GM12874 (cell line): ENCODE measurements at regions not wholly inside any gene's neighbourhood (a gene's known extent, or its start where the extent isn't known, plus 50 kb on each side); places are given as distances from the start of the nearest gene placed in this dataset.

Experiments
- TF ChIP-seq, protein P1 (sequence below): IDR thresholded peaks from 2 replicates; pipeline ENCODE4 v1.5.1; 2011; ENCODE audit warnings: low read depth, mild to moderate bottlenecking, control low read depth, low read length, moderate library complexity; ENCODE audit not compliant: insufficient read depth

GRCh38 chr2:76672798-76673197 lies 849.4 kb downstream of the LRRTM4 start:
- TF ChIP-seq, protein P1, sequence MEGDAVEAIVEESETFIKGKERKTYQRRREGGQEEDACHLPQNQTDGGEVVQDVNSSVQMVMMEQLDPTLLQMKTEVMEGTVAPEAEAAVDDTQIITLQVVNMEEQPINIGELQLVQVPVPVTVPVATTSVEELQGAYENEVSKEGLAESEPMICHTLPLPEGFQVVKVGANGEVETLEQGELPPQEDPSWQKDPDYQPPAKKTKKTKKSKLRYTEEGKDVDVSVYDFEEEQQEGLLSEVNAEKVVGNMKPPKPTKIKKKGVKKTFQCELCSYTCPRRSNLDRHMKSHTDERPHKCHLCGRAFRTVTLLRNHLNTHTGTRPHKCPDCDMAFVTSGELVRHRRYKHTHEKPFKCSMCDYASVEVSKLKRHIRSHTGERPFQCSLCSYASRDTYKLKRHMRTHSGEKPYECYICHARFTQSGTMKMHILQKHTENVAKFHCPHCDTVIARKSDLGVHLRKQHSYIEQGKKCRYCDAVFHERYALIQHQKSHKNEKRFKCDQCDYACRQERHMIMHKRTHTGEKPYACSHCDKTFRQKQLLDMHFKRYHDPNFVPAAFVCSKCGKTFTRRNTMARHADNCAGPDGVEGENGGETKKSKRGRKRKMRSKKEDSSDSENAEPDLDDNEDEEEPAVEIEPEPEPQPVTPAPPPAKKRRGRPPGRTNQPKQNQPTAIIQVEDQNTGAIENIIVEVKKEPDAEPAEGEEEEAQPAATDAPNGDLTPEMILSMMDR: no peak

DNA sequence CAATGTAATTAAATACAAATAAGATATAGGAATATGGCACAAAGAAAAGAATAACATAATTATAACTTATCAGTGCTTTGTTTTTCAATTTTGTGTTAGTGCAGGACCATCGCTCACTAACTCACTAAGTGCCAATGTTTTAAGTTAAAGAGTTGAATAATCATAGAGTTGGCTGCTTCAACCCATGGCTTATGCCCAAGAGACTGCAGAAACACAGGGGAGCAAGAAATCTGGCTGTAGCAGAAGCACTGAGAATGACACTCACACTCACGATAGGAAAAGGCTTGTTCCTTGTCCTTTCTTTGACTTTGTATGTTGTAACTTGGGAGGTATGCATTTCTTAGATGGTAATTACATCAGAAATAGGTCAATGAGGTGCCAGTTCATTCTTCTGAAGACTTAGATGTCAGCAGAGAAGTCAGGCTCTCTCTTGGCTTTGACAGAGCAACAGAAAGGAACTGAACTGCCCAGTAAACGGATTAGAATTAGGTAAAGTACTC lies 852.2 kb downstream of the LRRTM4 start:
- TF ChIP-seq, protein P1: no peak

DNA sequence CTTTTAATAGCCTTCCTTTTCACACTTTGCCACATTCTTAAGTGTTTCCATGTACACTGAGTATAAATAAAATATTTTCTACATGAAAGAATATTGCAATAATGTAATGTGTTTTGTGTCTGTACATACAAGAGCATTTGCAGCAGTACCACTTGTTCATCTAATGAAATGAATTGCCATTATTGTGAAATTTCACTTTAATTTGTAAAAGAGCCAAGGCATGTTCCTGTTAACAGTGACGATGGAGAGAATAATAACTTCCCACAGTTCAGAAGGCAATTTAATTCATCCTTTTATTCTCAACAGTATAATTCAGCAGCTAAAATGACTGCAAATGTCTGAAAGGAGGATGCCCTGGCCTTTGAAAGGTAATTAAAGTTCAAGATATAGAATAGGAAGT lies 853.9 kb downstream of the LRRTM4 start:
- TF ChIP-seq, protein P1: no peak

GRCh38 chr2:76667821-76668271 lies 854.3 kb downstream of the LRRTM4 start:
- TF ChIP-seq, protein P1: no peak

GRCh38 chr2:76642129-76642528 lies 880.0 kb downstream of the LRRTM4 start:
- TF ChIP-seq, protein P1: no peak

- TF ChIP-seq, protein P1: no peak
These were observed 880.7 kb downstream of the LRRTM4 start for GRCh38 chr2:76641506-76641905.

GRCh38 chr2:76640905-76641304 lies 881.3 kb downstream of the LRRTM4 start:
- TF ChIP-seq, protein P1: no peak
